ENCODE measurements at regions not wholly inside any gene's neighbourhood (a gene's known extent, or its start where the extent isn't known, plus 50 kb on each side); places are given as distances from the start of the nearest gene placed in this dataset.
"Not testable (repeated sequence)": the region's sequence is repeated elsewhere in the genome, so short reads cannot be mapped to it uniquely, and the experiment has no call there.

DNA sequence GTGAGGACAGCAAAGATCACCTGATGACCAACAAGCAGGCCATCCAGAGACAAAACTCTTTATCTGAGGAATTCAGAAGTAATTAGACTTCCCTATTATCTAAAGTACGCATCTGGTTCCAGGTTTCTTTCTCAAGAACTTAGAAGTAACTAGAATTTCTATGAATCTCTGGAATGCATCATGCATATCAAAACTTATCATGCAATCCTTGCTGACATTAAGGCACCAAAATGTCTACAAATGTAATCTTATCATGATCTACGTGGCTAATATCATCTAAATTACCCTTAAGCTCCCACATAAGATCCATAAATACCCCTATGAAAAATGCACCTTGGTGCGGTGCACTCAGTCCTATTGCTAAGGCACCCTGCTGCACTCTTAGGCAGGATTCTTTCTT, 488.1 kb upstream of the TLE4 start:
- Mint-ChIP-seq H3K27me3 (ENCODE audit: low read depth in 2 of 2) (no peaks in the 10 kb centered on the region), H3K36me3 (no peaks in the 10 kb centered on the region), H3K9me3 (peaks cover 3 to 4% of the 10 kb centered on the region in 2 donors), H3K27ac (no peak overlapping the region), H3K4me3 (no peak overlapping the region), H3K4me1 (no peaks in the 10 kb centered on the region)
- intact Hi-C loops (cut with micrococcal nuclease), result no loop called here
- H3K36me3 ChIP-seq (ENCODE audit: control insufficient read depth, insufficient read depth, low read length), result no peaks in the 10 kb centered on the region
- no peak for ATAC-seq
- no peak for DNase-seq
- TF ChIP-seq, protein P1, sequence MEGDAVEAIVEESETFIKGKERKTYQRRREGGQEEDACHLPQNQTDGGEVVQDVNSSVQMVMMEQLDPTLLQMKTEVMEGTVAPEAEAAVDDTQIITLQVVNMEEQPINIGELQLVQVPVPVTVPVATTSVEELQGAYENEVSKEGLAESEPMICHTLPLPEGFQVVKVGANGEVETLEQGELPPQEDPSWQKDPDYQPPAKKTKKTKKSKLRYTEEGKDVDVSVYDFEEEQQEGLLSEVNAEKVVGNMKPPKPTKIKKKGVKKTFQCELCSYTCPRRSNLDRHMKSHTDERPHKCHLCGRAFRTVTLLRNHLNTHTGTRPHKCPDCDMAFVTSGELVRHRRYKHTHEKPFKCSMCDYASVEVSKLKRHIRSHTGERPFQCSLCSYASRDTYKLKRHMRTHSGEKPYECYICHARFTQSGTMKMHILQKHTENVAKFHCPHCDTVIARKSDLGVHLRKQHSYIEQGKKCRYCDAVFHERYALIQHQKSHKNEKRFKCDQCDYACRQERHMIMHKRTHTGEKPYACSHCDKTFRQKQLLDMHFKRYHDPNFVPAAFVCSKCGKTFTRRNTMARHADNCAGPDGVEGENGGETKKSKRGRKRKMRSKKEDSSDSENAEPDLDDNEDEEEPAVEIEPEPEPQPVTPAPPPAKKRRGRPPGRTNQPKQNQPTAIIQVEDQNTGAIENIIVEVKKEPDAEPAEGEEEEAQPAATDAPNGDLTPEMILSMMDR (IDR thresholded peaks at IDR 0.05), result no peak
- WGBS (ENCODE audit: insufficient coverage), result 88% methylated on average over 3 of the region's 3 CpGs
- H3K4me1 ChIP-seq (ENCODE audit: control insufficient read depth, insufficient read depth, low read length), result no peaks in the 10 kb centered on the region
- H3K9me3 ChIP-seq (ENCODE audit: control insufficient read depth, insufficient read depth, low read length), result no peaks in the 10 kb centered on the region
- H3K4me3 ChIP-seq (ENCODE audit: low read length), result no peak overlapping the region
- no peak overlapping the region for H3K27ac ChIP-seq (ENCODE audit: low read length)
- no peaks in the 10 kb centered on the region for H3K27me3 ChIP-seq (ENCODE audit: control insufficient read depth, insufficient read depth, low read length)

DNA sequence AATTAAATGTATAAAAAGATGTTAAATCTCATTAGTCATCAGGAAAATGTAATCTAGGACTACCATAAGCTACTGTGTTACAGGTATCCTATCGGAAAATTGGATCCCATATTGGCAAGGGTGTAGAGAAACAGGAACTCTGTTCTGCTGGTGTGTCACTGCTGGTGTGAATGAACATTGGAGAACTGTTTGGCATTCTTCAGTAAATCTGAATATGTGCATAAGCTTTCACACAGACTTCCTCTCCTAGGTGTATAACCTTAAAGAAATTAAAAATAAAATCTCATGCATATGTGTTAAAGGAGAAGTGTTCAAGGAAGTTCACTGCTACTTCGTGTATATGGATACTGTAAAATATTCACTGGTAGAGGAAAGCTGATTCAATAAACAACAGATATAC, 484.6 kb upstream of the TLE4 start:
- Histone ChIP-seq H3K9me3 (ENCODE audit: control insufficient read depth, insufficient read depth, low read length) (no peaks in the 10 kb centered on the region), H3K4me1 (ENCODE audit: control insufficient read depth, insufficient read depth, low read length) (no peaks in the 10 kb centered on the region), H3K27me3 (ENCODE audit: control insufficient read depth, insufficient read depth, low read length) (no peaks in the 10 kb centered on the region), H3K27ac (ENCODE audit: low read length) (no peak overlapping the region), H3K4me3 (ENCODE audit: low read length) (no peak overlapping the region), H3K36me3 (ENCODE audit: control insufficient read depth, insufficient read depth, low read length) (no peaks in the 10 kb centered on the region)
- no peaks in the 10 kb centered on the region for H3K27me3 Mint-ChIP-seq (ENCODE audit: low read depth in 2 of 2)
- WGBS (ENCODE audit: insufficient coverage), result 100% methylated on average over 1 of the region's 2 CpGs
- ATAC-seq (no peak), DNase-seq (no peak)
- H3K36me3 Mint-ChIP-seq, result no peaks in the 10 kb centered on the region
- no peak overlapping the region for H3K4me3 Mint-ChIP-seq
- H3K4me1 Mint-ChIP-seq, result no peaks in the 10 kb centered on the region
- TF ChIP-seq, protein P1 (IDR thresholded peaks at IDR 0.05), result no peak
- peaks cover 4 to 9% of the 10 kb centered on the region in 2 donors for H3K9me3 Mint-ChIP-seq
- H3K27ac Mint-ChIP-seq, result no peak overlapping the region
- intact Hi-C loops (cut with micrococcal nuclease), result no loop called here

DNA sequence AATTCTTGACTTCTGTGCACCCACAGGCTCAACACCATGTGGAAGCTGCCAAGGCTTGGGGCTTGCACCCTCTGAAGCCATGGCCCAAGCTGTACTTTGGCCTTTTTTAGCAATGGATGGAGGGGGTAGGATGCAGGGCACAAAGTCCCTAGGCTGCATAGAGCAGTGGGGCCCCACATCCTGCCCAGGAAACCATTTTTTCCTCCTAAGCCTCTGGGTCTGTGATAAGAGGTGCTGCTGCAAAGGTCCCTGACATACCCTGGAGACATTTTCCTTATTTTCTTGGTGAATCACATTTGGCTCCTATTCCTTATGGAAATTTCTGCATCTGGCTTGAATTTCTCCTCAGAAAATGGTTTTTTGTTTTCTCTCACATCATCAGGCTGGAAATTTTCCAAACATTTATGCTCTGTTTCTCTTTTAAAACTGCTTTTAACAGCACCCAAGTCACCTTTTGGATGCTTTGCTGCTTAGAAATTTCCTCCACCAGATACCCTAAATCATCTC, 482.7 kb upstream of the TLE4 start:
- TF ChIP-seq, protein P1 (IDR thresholded peaks at IDR 0.05), result no peak
- intact Hi-C loops (cut with micrococcal nuclease), result no loop called here
- no peaks in the 10 kb centered on the region for H3K27me3 Mint-ChIP-seq (ENCODE audit: low read depth in 2 of 2)

DNA sequence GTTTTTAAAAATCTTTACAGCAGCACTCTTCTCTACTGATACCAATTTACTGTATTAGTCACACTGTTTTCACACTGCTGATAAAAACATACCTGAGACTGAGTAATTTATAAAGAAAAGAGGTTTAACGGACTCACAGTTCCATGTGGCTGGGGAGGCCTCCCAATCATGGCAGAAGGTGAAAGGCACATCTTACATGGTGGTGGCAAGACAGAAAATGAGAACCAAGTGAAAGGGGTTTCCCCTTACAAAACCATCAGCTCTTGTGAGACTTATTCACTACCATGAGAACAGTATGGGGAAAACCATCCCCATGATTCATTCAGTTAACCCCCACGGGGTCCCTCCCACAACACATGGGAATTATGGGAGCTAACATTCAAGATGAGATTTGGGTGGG, 481.9 kb upstream of the TLE4 start:
- H3K4me1 ChIP-seq (ENCODE audit: control insufficient read depth, insufficient read depth, low read length); H3K4me1 Mint-ChIP-seq; DNase-seq; H3K27me3 Mint-ChIP-seq (ENCODE audit: low read depth in 2 of 2); H3K4me3 Mint-ChIP-seq; ATAC-seq; H3K4me3 ChIP-seq (ENCODE audit: low read length); H3K36me3 ChIP-seq (ENCODE audit: control insufficient read depth, insufficient read depth, low read length); H3K36me3 Mint-ChIP-seq; H3K27me3 ChIP-seq (ENCODE audit: control insufficient read depth, insufficient read depth, low read length); H3K9me3 ChIP-seq (ENCODE audit: control insufficient read depth, insufficient read depth, low read length); H3K27ac Mint-ChIP-seq; H3K27ac ChIP-seq (ENCODE audit: low read length); H3K9me3 Mint-ChIP-seq; intact Hi-C loops (cut with micrococcal nuclease): not testable (repeated sequence)
- WGBS (ENCODE audit: insufficient coverage), result 86% methylated on average over 2 of the region's 2 CpGs

More for the DNA sequence above, 482.7 kb upstream of the TLE4 start:
- ATAC-seq, result no peak
- peaks cover 4 to 9% of the 10 kb centered on the region in 2 donors for H3K9me3 Mint-ChIP-seq
- Histone ChIP-seq H3K4me1 (ENCODE audit: control insufficient read depth, insufficient read depth, low read length) (no peaks in the 10 kb centered on the region), H3K4me3 (ENCODE audit: low read length) (no peak overlapping the region), H3K36me3 (ENCODE audit: control insufficient read depth, insufficient read depth, low read length) (no peaks in the 10 kb centered on the region), H3K27me3 (ENCODE audit: control insufficient read depth, insufficient read depth, low read length) (no peaks in the 10 kb centered on the region), H3K9me3 (ENCODE audit: control insufficient read depth, insufficient read depth, low read length) (no peaks in the 10 kb centered on the region), H3K27ac (ENCODE audit: low read length) (no peak overlapping the region)
- DNase-seq, result no peak
- no peaks in the 10 kb centered on the region for H3K36me3 Mint-ChIP-seq
- no peak overlapping the region for H3K4me3 Mint-ChIP-seq
- H3K4me1 Mint-ChIP-seq, result no peaks in the 10 kb centered on the region
- no peak overlapping the region for H3K27ac Mint-ChIP-seq

DNA sequence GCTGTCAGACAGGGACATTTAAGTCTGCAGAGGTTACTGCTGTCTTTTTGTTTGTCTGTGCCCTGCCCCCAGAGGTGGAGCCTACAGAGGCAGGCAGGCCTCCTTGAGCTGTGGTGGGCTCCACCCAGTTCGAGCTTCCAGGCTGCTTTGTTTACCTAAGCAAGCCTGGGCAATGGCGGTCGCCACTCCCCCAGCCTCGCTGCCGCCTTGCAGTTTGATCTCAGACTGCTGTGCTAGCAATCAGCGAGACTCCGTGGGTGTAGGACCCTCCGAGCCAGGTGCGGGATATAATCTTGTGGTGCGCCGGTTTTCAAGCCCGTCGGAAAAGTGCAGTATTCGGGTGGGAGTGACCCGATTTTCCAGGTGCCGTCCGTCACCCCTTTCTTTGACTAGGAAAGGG, 468.5 kb upstream of the TLE4 start:
- H3K4me1 ChIP-seq (ENCODE audit: control insufficient read depth, insufficient read depth, low read length); intact Hi-C loops (cut with micrococcal nuclease); H3K4me1 Mint-ChIP-seq; H3K27me3 Mint-ChIP-seq (ENCODE audit: low read depth in 2 of 2); H3K36me3 ChIP-seq (ENCODE audit: control insufficient read depth, insufficient read depth, low read length); DNase-seq; H3K9me3 Mint-ChIP-seq; H3K36me3 Mint-ChIP-seq; H3K4me3 ChIP-seq (ENCODE audit: low read length); H3K27me3 ChIP-seq (ENCODE audit: control insufficient read depth, insufficient read depth, low read length); H3K9me3 ChIP-seq (ENCODE audit: control insufficient read depth, insufficient read depth, low read length); H3K4me3 Mint-ChIP-seq; H3K27ac ChIP-seq (ENCODE audit: low read length); ATAC-seq; H3K27ac Mint-ChIP-seq: not testable (repeated sequence)
- 96% methylated on average over 17 of the region's 17 CpGs for WGBS (ENCODE audit: insufficient coverage)
